Ureter (tissue), 1 donor: ENCODE measurements at regions not wholly inside any gene's neighbourhood (a gene's known extent, or its start where the extent isn't known, plus 50 kb on each side); places are given as distances from the start of the nearest gene placed in this dataset.
"Not testable (repeated sequence)": the region's sequence is repeated elsewhere in the genome, so short reads cannot be mapped to it uniquely, and the experiment has no call there.

Experiments
- DNase-seq: peaks from one replicate; pipeline ENCODE4 v3.0.0-alpha.2; 2020; ENCODE audit warnings: low spot score
- donor health status: DM: yes; HTN: yes; CAD: no.

- no peak for DNase-seq
Measured at GRCh38 chr21:15932726-15933125, 202.9 kb downstream of the USP25 start.

GRCh38 chr21:15935530-15935929 is 205.7 kb downstream of the USP25 start:
- DNase-seq, result no peak

GRCh38 chr21:15943009-15943666 is 213.4 kb downstream of the USP25 start:
- no peak for DNase-seq

GRCh38 chr21:15947677-15948076 is 217.9 kb downstream of the USP25 start:
- DNase-seq, result no peak

GRCh38 chr21:15953551-15954116 is 223.9 kb downstream of the USP25 start:
- no peak for DNase-seq

- DNase-seq, result no peak
Measured at GRCh38 chr21:15964236-15964855, 234.6 kb downstream of the USP25 start.

- DNase-seq, result no peak
Measured at GRCh38 chr21:15966231-15966630, 236.4 kb downstream of the USP25 start.

GRCh38 chr21:15966651-15967050 is 236.9 kb downstream of the USP25 start:
- DNase-seq, result no peak

- no peak for DNase-seq
Measured at GRCh38 chr21:15967661-15968060, 237.9 kb downstream of the USP25 start.

- no peak for DNase-seq
Measured at GRCh38 chr21:15968776-15969310, 239.1 kb downstream of the USP25 start.

GRCh38 chr21:15976807-15977206 is 247.0 kb downstream of the USP25 start:
- no peak for DNase-seq

GRCh38 chr21:15978215-15978738 is 248.5 kb downstream of the USP25 start:
- no peak for DNase-seq

GRCh38 chr21:15979493-15979892 is 249.7 kb downstream of the USP25 start:
- not testable (repeated sequence) for DNase-seq

GRCh38 chr21:15986277-15986676 is 256.5 kb downstream of the USP25 start:
- DNase-seq, result no peak

GRCh38 chr21:15992171-15992570 is 262.4 kb downstream of the USP25 start:
- no peak for DNase-seq

- no peak for DNase-seq
Measured at GRCh38 chr21:15993951-15994350, 264.2 kb downstream of the USP25 start.

GRCh38 chr21:15999741-16000140 is 270.0 kb downstream of the USP25 start:
- no peak for DNase-seq

GRCh38 chr21:16002874-16003466 is 273.2 kb downstream of the USP25 start:
- DNase-seq, result no peak

- no peak for DNase-seq
Measured at GRCh38 chr21:16004086-16004485, 274.3 kb downstream of the USP25 start.

GRCh38 chr21:16004523-16004922 is 274.7 kb downstream of the USP25 start:
- no peak for DNase-seq

- DNase-seq, result no peak
Measured at GRCh38 chr21:16005996-16006395, 276.2 kb downstream of the USP25 start.

GRCh38 chr21:16007943-16008342 is 278.2 kb downstream of the USP25 start:
- DNase-seq, result no peak
